Activated CD4-positive, alpha-beta T cell treated with anti-CD3 and anti-CD28 coated beads for 36 hours (primary cell): ENCODE measurements at regions not wholly inside any gene's neighbourhood (a gene's known extent, or its start where the extent isn't known, plus 50 kb on each side); places are given as distances from the start of the nearest gene placed in this dataset.

Source experiments
- ATAC-seq: fragments of 200-7000 bp; cut with Tn5 transposase; one replicate; pipeline ENCODE4 v1.10.0; 2021; ENCODE audit warnings: mild to moderate bottlenecking, moderate library complexity
- CTCF ChIA-PET: fragments of 350-600 bp; sonication (Branson Sonifier 250); formaldehyde crosslinking; loops from one replicate; lab custom pipeline; 2021; ENCODE audit warnings: antibody characterized with exemption; lab: Charles Lee
- POLR2A ChIA-PET: fragments of 350-600 bp; sonication (Branson Sonifier 250); formaldehyde crosslinking; loops from one replicate; lab custom pipeline; 2021; ENCODE audit warnings: antibody characterized with exemption, inconsistent platforms; lab: Charles Lee
- DNase-seq: peaks from one replicate; pipeline ENCODE4 v3.0.0-alpha.2; 2020
- H3K27ac Mint-ChIP-seq: one replicate; pipeline ENCODE4 v1.8.0; 2021; ENCODE audit warnings: mixed read lengths
- H3K27me3 Mint-ChIP-seq: one replicate; pipeline ENCODE4 v1.8.0; 2021; ENCODE audit warnings: mixed read lengths
- H3K36me3 Mint-ChIP-seq: one replicate; pipeline ENCODE4 v1.8.0; 2021; ENCODE audit warnings: low read depth, mixed read lengths
- H3K4me1 Mint-ChIP-seq: one replicate; pipeline ENCODE4 v1.8.0; 2021; ENCODE audit warnings: mixed read lengths
- H3K4me3 Mint-ChIP-seq: one replicate; pipeline ENCODE4 v1.8.0; 2021; ENCODE audit warnings: mild to moderate bottlenecking, moderate library complexity, mixed read lengths
- H3K9me3 Mint-ChIP-seq: one replicate; pipeline ENCODE4 v1.8.0; 2021; ENCODE audit warnings: low read depth, mixed read lengths
- intact Hi-C, 2 experiments: fragments of 100-400 bp; cut with DNase I in 1 of 2; cut with micrococcal nuclease in 1 of 2; formaldehyde crosslinking; loops; one replicate each; pipeline versions ENCODE4 v1.14.2 to v1.15.1; 2022 to 2024; cut with DNase I, micrococcal nuclease

GRCh38 chr19:46911456-46911855 lies 50.7 kb downstream of the ARHGAP35 start:
- DNase-seq (no peak), ATAC-seq (peak; percentile 76)
- H3K27me3 Mint-ChIP-seq, result no peaks in the 10 kb centered on the region
- H3K27ac Mint-ChIP-seq, result no peak overlapping the region
- no peak overlapping the region for H3K4me3 Mint-ChIP-seq
- ChIA-PET CTCF (interaction anchor here (1.2 kb wide), 1 partner anchor 30 kb away, joined by 3 read pairs; no protein-coding TSS in a partner anchor), POLR2A (no interaction called here)
- no peaks in the 10 kb centered on the region for H3K36me3 Mint-ChIP-seq
- H3K9me3 Mint-ChIP-seq, result no peaks in the 10 kb centered on the region
- intact Hi-C loops, result no loop called here
- H3K4me1 Mint-ChIP-seq, result peaks cover 37% of the 10 kb centered on the region

- no peak overlapping the region for H3K4me3 Mint-ChIP-seq
- no peaks in the 10 kb centered on the region for H3K9me3 Mint-ChIP-seq
- H3K36me3 Mint-ChIP-seq, result peaks cover under 1% of the 10 kb centered on the region
- no peak overlapping the region for H3K27ac Mint-ChIP-seq
- intact Hi-C loops, result no loop called here
- ChIA-PET CTCF (interaction anchor here (1.3 kb wide), 1 partner anchor 15 kb away, joined by 3 read pairs; no protein-coding TSS in a partner anchor), POLR2A (no interaction called here)
- H3K4me1 Mint-ChIP-seq, result peaks cover 53% of the 10 kb centered on the region
- H3K27me3 Mint-ChIP-seq, result no peaks in the 10 kb centered on the region
- DNase-seq (no peak), ATAC-seq (no peak)
These were observed 52.5 kb downstream of the ARHGAP35 start for GRCh38 chr19:46913198-46913851.

DNA sequence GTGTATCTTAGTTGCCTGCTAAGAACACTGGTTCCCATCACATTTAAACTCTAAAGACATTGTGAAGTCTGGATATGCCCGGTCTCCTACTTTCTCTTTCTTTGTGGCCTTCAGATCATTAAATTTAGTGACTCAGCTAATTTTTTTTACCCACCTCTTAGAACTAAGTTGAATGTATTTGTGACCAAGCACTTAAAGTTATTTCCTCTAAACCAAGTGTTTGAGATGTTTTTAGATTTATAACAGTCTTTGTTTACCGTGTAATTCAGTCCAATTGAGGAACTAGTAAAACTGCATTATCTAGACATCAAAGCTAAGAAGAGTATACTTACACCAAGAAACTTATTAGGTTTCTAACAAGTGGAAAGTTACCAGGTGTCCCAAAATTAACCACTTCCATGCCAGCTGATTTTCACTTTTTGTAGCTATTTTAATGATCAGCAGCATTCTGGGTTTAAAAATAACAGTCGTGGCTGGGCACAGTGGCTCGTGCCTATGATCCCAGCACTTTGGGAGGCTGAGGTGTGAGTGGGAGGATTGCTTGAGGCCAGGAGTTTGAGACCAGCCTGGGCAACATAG lies 53.1 kb downstream of the ARHGAP35 start:
- H3K27ac Mint-ChIP-seq, result no peak overlapping the region
- ATAC-seq, result no peak
- peaks cover 7% of the 10 kb centered on the region for H3K36me3 Mint-ChIP-seq
- H3K27me3 Mint-ChIP-seq, result no peaks in the 10 kb centered on the region
- no peak for DNase-seq
- intact Hi-C loops, result no loop called here
- ChIA-PET CTCF (interaction anchor here (1.3 kb wide), 1 partner anchor 15 kb away, joined by 3 read pairs; no protein-coding TSS in a partner anchor), POLR2A (interaction anchor here (0.6 kb wide), 1 partner anchor 119 kb away, joined by 7 read pairs; no protein-coding TSS in a partner anchor)
- no peaks in the 10 kb centered on the region for H3K9me3 Mint-ChIP-seq
- no peak overlapping the region for H3K4me3 Mint-ChIP-seq
- peaks cover 55% of the 10 kb centered on the region for H3K4me1 Mint-ChIP-seq

DNA sequence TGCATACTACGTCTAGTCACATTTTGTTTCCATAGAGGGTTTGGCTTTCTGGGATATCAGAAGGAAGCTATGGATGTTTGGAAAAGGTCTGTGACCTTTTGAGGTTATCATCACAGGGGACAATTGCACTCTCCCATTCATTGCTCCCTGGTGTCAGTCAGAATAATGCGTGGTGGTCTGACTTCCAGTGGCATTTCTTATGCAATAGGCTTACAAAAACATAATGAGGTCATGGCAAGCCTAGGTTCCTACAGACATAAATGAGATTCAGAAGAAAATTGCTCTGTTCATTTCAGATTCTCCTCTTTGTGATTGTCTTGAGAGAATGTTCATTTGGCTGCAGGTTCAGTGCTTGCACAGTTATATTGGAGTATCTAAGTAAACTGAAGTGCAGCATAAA lies 54.6 kb downstream of the ARHGAP35 start:
- Mint-ChIP-seq H3K9me3 (no peaks in the 10 kb centered on the region), H3K27ac (no peak overlapping the region), H3K36me3 (peaks cover 21% of the 10 kb centered on the region), H3K4me3 (no peak overlapping the region), H3K27me3 (no peaks in the 10 kb centered on the region), H3K4me1 (peaks cover 61% of the 10 kb centered on the region)
- ATAC-seq (no peak), DNase-seq (no peak)
- intact Hi-C loops, result loop anchor here in 1 of 2 experiments (5.0 kb wide), 1 partner anchor 37 kb away; no protein-coding TSS in a partner anchor
- POLR2A ChIA-PET, result interaction anchor here (0.7 kb wide), 1 partner anchor 434 kb away, joined by 4 read pairs; the partner anchor contains the start of gene DHX34
- CTCF ChIA-PET, result interaction anchor here (0.7 kb wide), 1 partner anchor 52 kb away, joined by 3 read pairs; no protein-coding TSS in a partner anchor

DNA sequence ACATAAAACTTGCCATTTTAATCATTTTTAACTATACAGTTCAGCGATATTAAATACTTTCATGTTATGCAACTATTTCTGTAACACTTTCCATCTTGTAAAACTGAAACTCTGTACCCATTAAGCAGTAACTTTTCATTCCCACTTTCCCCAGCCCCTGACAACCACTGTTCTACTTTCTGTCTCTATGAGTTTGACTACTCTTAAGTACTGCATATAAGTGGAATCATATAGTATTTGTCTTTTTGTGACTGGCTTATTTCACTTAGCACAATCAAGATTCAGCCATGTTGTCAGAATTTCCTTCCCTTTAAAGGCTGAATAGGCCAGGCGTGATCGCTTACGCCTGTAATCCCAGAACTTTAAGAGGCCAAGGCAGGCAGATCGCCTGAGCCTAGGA lies 56.2 kb downstream of the ARHGAP35 start:
- no peak overlapping the region for H3K4me3 Mint-ChIP-seq
- POLR2A ChIA-PET, result no interaction called here
- no peak overlapping the region for H3K27ac Mint-ChIP-seq
- no peaks in the 10 kb centered on the region for H3K9me3 Mint-ChIP-seq
- intact Hi-C loops, result loop anchor here in 1 of 2 experiments (5.0 kb wide), 1 partner anchor 35 kb away; no protein-coding TSS in a partner anchor
- peaks cover 33% of the 10 kb centered on the region for H3K36me3 Mint-ChIP-seq
- DNase-seq (peak; percentile 25), ATAC-seq (peak; percentile 86)
- CTCF ChIA-PET, result no interaction called here
- no peaks in the 10 kb centered on the region for H3K27me3 Mint-ChIP-seq
- peaks cover 55% of the 10 kb centered on the region for H3K4me1 Mint-ChIP-seq

- Mint-ChIP-seq H3K4me1 (peaks cover 48% of the 10 kb centered on the region), H3K9me3 (no peaks in the 10 kb centered on the region), H3K36me3 (peaks cover 39% of the 10 kb centered on the region), H3K27me3 (no peaks in the 10 kb centered on the region), H3K27ac (no peak overlapping the region), H3K4me3 (no peak overlapping the region)
- DNase-seq (peak; percentile 60), ATAC-seq (peak; percentile 85)
- POLR2A ChIA-PET, result interaction anchor here (0.7 kb wide), 1 partner anchor 351 kb away, joined by 3 read pairs; no protein-coding TSS in a partner anchor
- intact Hi-C loops, result loop anchor here in 1 of 2 experiments (5.0 kb wide), 1 partner anchor 33 kb away; no protein-coding TSS in a partner anchor
- CTCF ChIA-PET, result interaction anchor here (0.6 to 2.3 kb wide), 11 partner anchors 10 to 545 kb away, joined by 3 to 13 read pairs (median 3); no protein-coding TSS in a partner anchor
These were observed 58.5 kb downstream of the ARHGAP35 start for GRCh38 chr19:46919324-46919723.

DNA sequence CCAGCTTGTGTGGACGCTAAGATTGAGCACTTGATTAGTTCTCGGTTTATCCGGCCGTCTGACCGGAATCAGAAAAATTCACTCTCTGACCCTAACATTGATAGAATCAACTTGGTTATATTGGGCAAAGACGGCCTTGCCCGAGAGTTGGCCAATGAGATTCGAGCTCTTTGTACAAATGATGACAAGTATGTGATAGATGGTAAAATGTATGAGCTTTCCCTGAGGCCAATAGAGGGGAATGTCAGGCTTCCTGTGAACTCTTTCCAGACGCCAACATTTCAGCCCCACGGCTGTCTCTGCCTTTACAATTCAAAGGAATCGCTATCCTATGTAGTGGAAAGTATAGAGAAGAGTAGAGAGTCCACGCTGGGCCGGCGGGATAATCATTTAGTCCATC lies 59.6 kb downstream of the ARHGAP35 start:
- no peak for ATAC-seq

GRCh38 chr19:46921071-46921470 lies 60.3 kb downstream of the ARHGAP35 start:
- Mint-ChIP-seq H3K27me3 (no peaks in the 10 kb centered on the region), H3K36me3 (peaks cover 41% of the 10 kb centered on the region), H3K4me3 (no peak overlapping the region), H3K27ac (no peak overlapping the region), H3K9me3 (no peaks in the 10 kb centered on the region), H3K4me1 (peaks cover 57% of the 10 kb centered on the region)
- DNase-seq (no peak), ATAC-seq (no peak)
- ChIA-PET POLR2A (no interaction called here), CTCF (no interaction called here)
- intact Hi-C loops, result no loop called here

More for the DNA sequence above, 59.6 kb downstream of the ARHGAP35 start:
- Mint-ChIP-seq H3K4me3 (no peak overlapping the region), H3K9me3 (no peaks in the 10 kb centered on the region), H3K27me3 (no peaks in the 10 kb centered on the region), H3K27ac (no peak overlapping the region), H3K4me1 (peaks cover 54% of the 10 kb centered on the region), H3K36me3 (peaks cover 39% of the 10 kb centered on the region)
- POLR2A ChIA-PET, result no interaction called here
- intact Hi-C loops, result no loop called here
- CTCF ChIA-PET, result interaction anchor here (1.1 to 2.3 kb wide), 5 partner anchors 11 to 24 kb away, joined by 3 to 13 read pairs (median 5); no protein-coding TSS in a partner anchor
- no peak for DNase-seq

- intact Hi-C loops, result no loop called here
- CTCF ChIA-PET, result no interaction called here
- POLR2A ChIA-PET, result no interaction called here
These were observed 61.7 kb downstream of the ARHGAP35 start for GRCh38 chr19:46922465-46922864.

GRCh38 chr19:46924874-46925547 lies 64.2 kb downstream of the ARHGAP35 start:
- H3K4me3 Mint-ChIP-seq, result no peak overlapping the region

More at GRCh38 chr19:46922465-46922864, 61.7 kb downstream of the ARHGAP35 start:
- H3K36me3 Mint-ChIP-seq, result peaks cover 41% of the 10 kb centered on the region
- H3K4me1 Mint-ChIP-seq, result peaks cover 57% of the 10 kb centered on the region
- H3K27ac Mint-ChIP-seq, result no peak overlapping the region
- DNase-seq, result no peak
- no peaks in the 10 kb centered on the region for H3K27me3 Mint-ChIP-seq
- H3K4me3 Mint-ChIP-seq, result no peak overlapping the region
- no peak for ATAC-seq
- no peaks in the 10 kb centered on the region for H3K9me3 Mint-ChIP-seq

DNA sequence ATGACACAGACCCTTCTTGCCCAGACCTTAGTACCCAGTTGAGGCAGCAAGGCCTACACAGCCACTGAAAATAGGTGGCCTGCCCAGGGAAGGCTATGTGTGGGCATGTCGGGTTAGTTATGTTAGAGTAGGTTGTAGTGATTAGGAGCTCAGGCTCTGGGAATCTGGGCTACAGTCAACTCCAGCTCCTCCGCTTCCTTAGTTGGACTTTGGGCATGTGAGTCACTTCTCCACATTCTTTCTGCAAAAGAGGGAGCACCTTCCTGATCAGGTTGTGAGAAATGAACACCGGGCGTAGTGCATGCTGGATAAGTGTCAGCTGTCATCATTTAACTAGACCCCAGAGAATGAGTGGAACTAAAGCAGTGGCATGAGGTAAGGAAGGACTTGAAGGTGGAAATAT lies 64.8 kb downstream of the ARHGAP35 start:
- Mint-ChIP-seq H3K36me3 (peaks cover 19% of the 10 kb centered on the region), H3K27ac (peak overlapping the region; percentile 3), H3K4me1 (peaks cover 42% of the 10 kb centered on the region), H3K27me3 (no peaks in the 10 kb centered on the region), H3K4me3 (no peak overlapping the region), H3K9me3 (no peaks in the 10 kb centered on the region)
- ATAC-seq (no peak), DNase-seq (no peak)
- intact Hi-C loops, result loop anchor here in 1 of 2 experiments (5.0 kb wide), 1 partner anchor 67 kb away; no protein-coding TSS in a partner anchor
- ChIA-PET CTCF (interaction anchor here (0.5 to 1.3 kb wide), 3 partner anchors 17 to 392 kb away, joined by 3 read pairs; no protein-coding TSS in a partner anchor), POLR2A (interaction anchor here (1.6 kb wide), 1 partner anchor 30 kb away, joined by 4 read pairs; no protein-coding TSS in a partner anchor)

More at GRCh38 chr19:46924874-46925547, 64.2 kb downstream of the ARHGAP35 start:
- Mint-ChIP-seq H3K27me3 (no peaks in the 10 kb centered on the region), H3K4me1 (peaks cover 41% of the 10 kb centered on the region), H3K9me3 (no peaks in the 10 kb centered on the region), H3K27ac (peak overlapping the region; percentile 55), H3K36me3 (peaks cover 24% of the 10 kb centered on the region)
- ChIA-PET POLR2A (no interaction called here), CTCF (interaction anchor here (0.5 to 1.3 kb wide), 5 partner anchors 13 to 390 kb away, joined by 3 read pairs; no protein-coding TSS in a partner anchor)
- ATAC-seq (peak; percentile 82), DNase-seq (peak; percentile 29)
- intact Hi-C loops, result loop anchor here in 1 of 2 experiments (5.0 kb wide), 1 partner anchor 67 kb away; no protein-coding TSS in a partner anchor
